Aorta (tissue), 5 donors: ENCODE measurements at regions not wholly inside any gene's neighbourhood (a gene's known extent, or its start where the extent isn't known, plus 50 kb on each side); places are given as distances from the start of the nearest gene placed in this dataset.

Experiments used
- ATAC-seq: fragments of 200-7000 bp; cut with Tn5 transposase; one replicate; pipeline ENCODE4 v1.9.1; 2022; ENCODE audit warnings: moderate library complexity; ENCODE audit not compliant: low FRiP score
- DNase-seq, 2 donors: peaks; one replicate each; pipeline ENCODE4 v3.0.0-alpha.2; 2020
- H3K27ac ChIP-seq, 2 donors: one replicate each; pipeline ENCODE4 v1.5.1; 2013; ENCODE audit warnings: low read length in 2 of 2, mild to moderate bottlenecking in 2 of 2, moderate library complexity in 2 of 2, control low read depth in 1 of 2, inconsistent platforms in 1 of 2, low read depth in 1 of 2
- H3K27me3 ChIP-seq, 2 donors: one replicate each; pipeline ENCODE4 v1.6.1; 2013; ENCODE audit warnings: control low read depth in 1 of 2, low read length in 1 of 2, mild to moderate bottlenecking in 1 of 2, moderate library complexity in 1 of 2; ENCODE audit not compliant: insufficient read depth in 2 of 2, control insufficient read depth in 1 of 2
- H3K36me3 ChIP-seq, 2 donors: one replicate each; pipeline ENCODE4 v1.6.1; 2013; ENCODE audit warnings: control low read depth in 1 of 2, low read length in 1 of 2, mild to moderate bottlenecking in 1 of 2; ENCODE audit not compliant: insufficient read depth in 2 of 2, control insufficient read depth in 1 of 2
- H3K4me1 ChIP-seq, 2 donors: one replicate each; pipeline ENCODE4 v1.6.1; 2013; ENCODE audit warnings: low read length in 2 of 2, control low read depth in 1 of 2, mild to moderate bottlenecking in 1 of 2, moderate library complexity in 1 of 2; ENCODE audit not compliant: insufficient read depth in 2 of 2, control insufficient read depth in 1 of 2
- H3K4me3 ChIP-seq, 2 donors: one replicate each; pipeline ENCODE4 v1.5.1; 2013; ENCODE audit warnings: low read length in 2 of 2, control low read depth in 1 of 2, mild to moderate bottlenecking in 1 of 2
- H3K9me3 ChIP-seq: one replicate; pipeline ENCODE4 v1.6.1; 2013; ENCODE audit warnings: mild to moderate bottlenecking, low read length; ENCODE audit not compliant: control insufficient read depth
- WGBS, 2 donors: extraction: QIAGEN DNeasy Blood & Tissue Kit; methylation state at CpG; one replicate each; pipeline ENCODE4 v1.1.7; 2013; 5-methylcytosine and 5-hydroxymethylcytosine counted together
- intact Hi-C, 2 donors: fragments of 100-400 bp; cut with DNase I; formaldehyde crosslinking; loops; one replicate each; pipeline versions ENCODE4 v1.14.2 to v1.15.0; 2022
- donor health status: healthy with polysubstance abuse.
- donor health status: Bipolar disorder and iron deficiency.
- donor health status: DM: no; HTN: no; CAD: no.
- donor health status: DM: no; HTN: no; CAD: no.
- donor health status: DM: yes; HTN: yes; CAD: no.

- Histone ChIP-seq H3K27ac (no peak overlapping the region), H3K4me3 (no peak overlapping the region), H3K9me3 (no peaks in the 10 kb centered on the region), H3K4me1 (no peaks in the 10 kb centered on the region), H3K27me3 (no peaks in the 10 kb centered on the region), H3K36me3 (no peaks in the 10 kb centered on the region)
- DNase-seq, result no peak
- 92 to 96% methylated on average over 6 of the region's 6 CpGs for WGBS, 2 donors
- ATAC-seq, result no peak
- intact Hi-C loops, result loop anchor here (5.0 to 10.0 kb wide), 5 partner anchors 69 to 1271 kb away; no protein-coding TSS in a partner anchor
These were observed 214.1 kb downstream of the C1D start for GRCh38 chr2:67848551-67849285.

DNA sequence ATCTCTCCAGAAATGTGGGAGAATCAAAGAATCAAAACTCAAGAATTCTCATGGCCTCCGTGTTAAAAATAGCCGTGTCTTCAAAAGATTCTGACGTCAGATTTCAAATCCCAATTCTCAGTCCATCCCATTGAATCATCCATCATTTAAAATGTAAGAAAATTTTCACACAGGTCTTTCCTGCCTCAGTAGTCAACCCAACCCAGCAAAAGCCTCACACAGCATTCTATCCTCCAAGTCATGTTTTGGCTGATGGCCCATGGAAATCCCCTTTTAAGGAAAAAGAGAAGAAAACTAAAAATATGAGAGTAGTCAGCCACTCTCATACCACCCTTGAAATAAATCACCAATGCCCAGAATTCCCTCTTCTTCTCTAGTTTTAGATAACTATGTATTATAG is 211.8 kb downstream of the C1D start:
- Histone ChIP-seq H3K4me3 (no peak overlapping the region), H3K36me3 (no peaks in the 10 kb centered on the region), H3K27me3 (no peaks in the 10 kb centered on the region), H3K27ac (no peak overlapping the region), H3K9me3 (peaks cover under 1% of the 10 kb centered on the region), H3K4me1 (no peaks in the 10 kb centered on the region)
- 73 to 77% methylated on average over 3 of the region's 3 CpGs for WGBS, 2 donors
- ATAC-seq, result no peak
- DNase-seq, result no peak
- intact Hi-C loops, result no loop called here

DNA sequence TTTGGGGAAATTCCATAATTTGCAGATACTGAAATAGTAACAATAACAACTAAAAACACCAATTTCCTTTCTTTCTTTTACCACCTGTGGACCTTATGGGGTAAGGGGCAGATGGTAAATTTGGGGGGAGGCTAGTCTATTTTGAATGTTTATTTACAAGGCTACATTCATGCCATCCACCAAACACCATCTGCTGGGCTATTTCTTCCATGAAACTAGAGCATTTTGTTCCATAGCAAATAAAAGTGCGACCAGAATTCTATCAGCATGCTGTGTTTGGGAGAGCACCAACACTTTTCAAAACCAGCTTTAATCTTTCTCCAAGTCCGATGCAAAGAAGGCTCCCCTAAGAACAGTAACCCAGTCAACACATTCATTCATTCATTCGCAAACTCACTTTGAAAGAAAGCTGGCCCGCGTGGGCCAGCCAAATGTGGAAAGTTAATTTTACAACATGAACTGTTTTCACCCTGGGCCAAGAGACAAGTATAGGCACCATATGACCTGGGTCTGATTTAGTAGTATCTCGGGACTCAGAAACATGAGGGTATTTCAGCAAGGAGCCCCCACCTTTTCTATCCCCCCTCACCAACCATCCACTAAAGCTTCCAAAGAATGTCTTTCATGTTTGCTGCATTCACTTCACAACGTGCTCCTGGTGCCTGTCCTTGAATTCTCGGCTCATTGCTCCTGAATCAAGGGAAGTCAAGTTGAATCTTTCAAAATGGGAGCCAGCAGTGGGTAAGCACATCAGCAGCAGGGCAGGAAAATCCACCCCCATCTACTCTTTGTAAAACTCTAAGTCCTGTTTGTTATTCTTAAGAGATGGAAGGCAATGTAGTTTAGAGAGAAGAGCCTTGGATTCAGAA is 210.6 kb downstream of the C1D start:
- Histone ChIP-seq H3K27me3 (no peaks in the 10 kb centered on the region), H3K4me1 (no peaks in the 10 kb centered on the region), H3K4me3 (no peak overlapping the region), H3K9me3 (peaks cover 2% of the 10 kb centered on the region), H3K36me3 (no peaks in the 10 kb centered on the region), H3K27ac (no peak overlapping the region)
- intact Hi-C loops, result no loop called here
- ATAC-seq (no peak), DNase-seq (no peak)
- WGBS, 2 donors, result 33% methylated on average over 8 of the region's 8 CpGs

GRCh38 chr2:67854103-67854743 is 208.6 kb downstream of the C1D start:
- no peaks in the 10 kb centered on the region for H3K36me3 ChIP-seq
- intact Hi-C loops, result no loop called here
- ATAC-seq (no peak), DNase-seq (no peak)
- H3K27me3 ChIP-seq, result no peaks in the 10 kb centered on the region
- peaks cover 3% of the 10 kb centered on the region in 2 donors for H3K4me1 ChIP-seq
- peaks cover 2% of the 10 kb centered on the region for H3K9me3 ChIP-seq
- H3K27ac ChIP-seq, result no peak overlapping the region
- 80 to 86% methylated on average over 6 of the region's 6 CpGs for WGBS, 2 donors
- H3K4me3 ChIP-seq, result no peak overlapping the region

DNA sequence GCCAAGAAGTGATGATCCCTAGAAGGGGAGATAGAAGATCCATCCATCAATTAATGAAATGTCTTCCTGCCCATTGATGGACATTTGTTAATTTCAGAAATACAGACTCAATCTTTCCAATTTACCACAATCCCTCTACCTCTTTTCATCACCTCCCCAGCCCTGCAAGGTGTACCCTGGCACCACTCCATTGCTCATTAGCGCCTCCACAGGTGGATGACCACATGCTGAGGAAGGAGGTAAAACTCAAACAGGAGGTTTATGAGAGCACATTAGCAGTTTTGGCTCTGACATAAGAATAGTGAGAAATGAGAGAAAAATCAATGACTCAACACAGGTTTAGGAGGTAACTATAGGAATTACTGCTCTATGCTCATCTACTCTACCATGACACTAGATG is 208.0 kb downstream of the C1D start:
- H3K27ac ChIP-seq, result no peak overlapping the region
- no peak for DNase-seq
- no peaks in the 10 kb centered on the region for H3K36me3 ChIP-seq
- H3K4me1 ChIP-seq, result peaks cover 3% of the 10 kb centered on the region in 2 donors
- no peak for ATAC-seq
- H3K4me3 ChIP-seq, result no peak overlapping the region
- WGBS, 2 donors, result 81 to 83% methylated on average over 1 of the region's 1 CpG
- peaks cover 2% of the 10 kb centered on the region for H3K9me3 ChIP-seq
- H3K27me3 ChIP-seq, result no peaks in the 10 kb centered on the region
- intact Hi-C loops, result no loop called here

DNA sequence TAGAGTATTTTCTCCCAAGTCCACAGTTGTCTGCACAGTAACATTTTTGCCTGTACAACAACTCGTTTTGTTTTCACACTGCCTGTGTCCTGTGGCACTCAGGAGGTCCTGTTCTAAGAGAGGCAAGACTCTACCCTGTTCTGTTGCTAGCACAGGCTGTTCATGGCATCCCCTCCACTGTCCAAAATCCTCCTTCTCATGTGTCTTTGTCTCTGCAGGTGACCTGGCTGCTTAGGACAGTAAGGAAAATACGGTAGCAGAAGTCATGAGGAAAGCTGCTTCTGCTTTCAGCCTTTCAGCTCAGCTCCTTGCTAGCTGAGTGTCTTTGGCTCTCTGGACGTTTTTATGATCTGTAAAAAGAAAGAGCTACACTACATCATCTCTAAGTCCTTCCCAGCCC is 205.9 kb downstream of the C1D start:
- H3K4me1 ChIP-seq, result peaks cover 3% of the 10 kb centered on the region in 2 donors
- no peak for ATAC-seq
- 62 to 72% methylated on average over 3 of the region's 3 CpGs for WGBS, 2 donors
- DNase-seq, result no peak
- peaks cover 2% of the 10 kb centered on the region for H3K9me3 ChIP-seq
- no peaks in the 10 kb centered on the region for H3K27me3 ChIP-seq
- intact Hi-C loops, result no loop called here
- H3K36me3 ChIP-seq, result no peaks in the 10 kb centered on the region
- H3K27ac ChIP-seq, result peak overlapping the region in 1 of 2 donors; percentile 17
- H3K4me3 ChIP-seq, result no peak overlapping the region

- no peak overlapping the region for H3K4me3 ChIP-seq
- intact Hi-C loops, result no loop called here
- H3K4me1 ChIP-seq, result peaks cover 3% of the 10 kb centered on the region in 2 donors
- WGBS, 2 donors, result 92 to 95% methylated on average over 4 of the region's 4 CpGs
- H3K27me3 ChIP-seq, result no peaks in the 10 kb centered on the region
- DNase-seq, result no peak
- ATAC-seq, result no peak
- H3K36me3 ChIP-seq, result no peaks in the 10 kb centered on the region
- no peak overlapping the region for H3K27ac ChIP-seq
- H3K9me3 ChIP-seq, result peaks cover 2% of the 10 kb centered on the region
These were observed 205.0 kb downstream of the C1D start for GRCh38 chr2:67857836-67858235.

DNA sequence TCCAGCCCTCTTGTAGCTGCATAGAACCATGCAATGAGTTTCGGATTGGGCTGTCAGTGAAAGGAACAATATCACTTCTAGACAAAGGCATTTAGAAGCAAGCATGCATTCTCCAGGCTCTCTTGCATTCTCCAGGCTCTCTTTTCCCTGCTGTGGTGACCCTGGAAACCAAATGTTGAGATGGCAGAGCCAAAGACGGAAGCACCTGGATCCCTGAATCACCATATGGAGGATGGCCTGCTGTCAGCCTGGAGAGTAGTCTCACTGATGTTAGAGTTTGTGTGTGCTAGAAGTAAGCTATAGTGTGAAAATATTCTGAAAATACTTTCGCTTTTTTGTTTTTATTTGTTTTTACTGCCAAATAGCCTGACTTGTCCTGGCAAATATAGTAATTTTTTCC is 203.9 kb downstream of the C1D start:
- WGBS, 2 donors, result 92% methylated on average over 3 of the region's 3 CpGs
- no peaks in the 10 kb centered on the region for H3K36me3 ChIP-seq
- intact Hi-C loops, result no loop called here
- no peak for DNase-seq
- H3K9me3 ChIP-seq, result peaks cover 2% of the 10 kb centered on the region
- H3K4me3 ChIP-seq, result no peak overlapping the region
- ATAC-seq, result no peak
- no peaks in the 10 kb centered on the region for H3K27me3 ChIP-seq
- no peak overlapping the region for H3K27ac ChIP-seq
- H3K4me1 ChIP-seq, result peaks cover 3% of the 10 kb centered on the region in 2 donors
